ENCODE measurements at regions not wholly inside any gene's neighbourhood (a gene's known extent, or its start where the extent isn't known, plus 50 kb on each side); places are given as distances from the start of the nearest gene placed in this dataset.

DNA sequence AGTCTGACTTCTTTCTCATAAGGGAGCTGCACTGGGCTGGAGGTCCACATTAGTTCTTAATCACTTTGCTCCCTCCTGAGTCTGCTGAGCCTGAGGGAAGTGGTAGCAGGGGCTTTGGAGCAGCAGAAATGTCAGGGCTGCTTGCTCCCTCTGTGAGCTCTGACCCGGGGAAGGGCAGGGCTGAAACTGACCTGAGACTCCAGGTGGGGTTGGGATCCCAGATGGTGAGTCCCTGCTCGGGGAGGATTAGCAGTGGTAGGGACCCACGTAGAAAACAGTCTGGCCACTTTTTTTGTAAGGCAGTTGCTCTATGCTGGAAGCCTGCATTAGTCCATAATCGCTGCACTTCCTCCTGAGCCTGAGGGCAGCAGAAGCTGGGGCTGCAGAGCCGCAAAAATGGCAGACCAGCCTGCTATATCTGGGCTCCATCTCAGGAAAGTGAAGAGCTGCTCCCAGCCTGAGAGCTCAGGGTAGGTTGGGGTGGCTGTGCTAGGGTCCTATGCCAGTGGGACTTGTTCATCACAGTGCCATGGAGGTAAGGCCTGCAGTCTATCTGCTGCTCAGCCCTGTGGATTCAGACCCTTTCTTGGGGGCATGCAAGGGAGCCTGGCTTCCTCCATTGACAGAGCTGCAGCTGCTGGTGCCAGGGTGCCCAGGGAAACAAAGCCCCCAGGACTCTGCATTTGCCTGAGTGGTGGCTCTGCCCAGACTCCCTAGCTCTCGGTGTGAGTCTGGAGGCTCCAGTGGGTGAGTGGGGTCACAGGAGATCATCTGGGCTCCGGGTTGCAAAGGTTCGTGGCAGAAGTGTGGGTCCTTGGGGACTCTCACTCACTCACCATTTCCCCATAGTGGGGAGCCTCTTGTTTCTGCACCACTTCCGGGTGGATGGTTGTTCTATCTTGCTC lies 854.3 kb downstream of the LUZP2 start:
- H3K27ac Mint-ChIP-seq: no peak overlapping the region
- peaks cover 14% of the 10 kb centered on the region in 2 donors for H3K9me3 Mint-ChIP-seq
- no peaks in the 10 kb centered on the region for H3K4me1 Mint-ChIP-seq
- DNase-seq: no peak
- no peak overlapping the region for H3K4me3 ChIP-seq (ENCODE audit: low read length)
- H3K36me3 Mint-ChIP-seq: no peaks in the 10 kb centered on the region
- no peaks in the 10 kb centered on the region for H3K36me3 ChIP-seq (ENCODE audit: control insufficient read depth, insufficient read depth, low read length)
- H3K4me3 Mint-ChIP-seq: no peak overlapping the region
- WGBS (ENCODE audit: insufficient coverage): 87% methylated on average over 9 of the region's 9 CpGs
- TF ChIP-seq, protein P1, sequence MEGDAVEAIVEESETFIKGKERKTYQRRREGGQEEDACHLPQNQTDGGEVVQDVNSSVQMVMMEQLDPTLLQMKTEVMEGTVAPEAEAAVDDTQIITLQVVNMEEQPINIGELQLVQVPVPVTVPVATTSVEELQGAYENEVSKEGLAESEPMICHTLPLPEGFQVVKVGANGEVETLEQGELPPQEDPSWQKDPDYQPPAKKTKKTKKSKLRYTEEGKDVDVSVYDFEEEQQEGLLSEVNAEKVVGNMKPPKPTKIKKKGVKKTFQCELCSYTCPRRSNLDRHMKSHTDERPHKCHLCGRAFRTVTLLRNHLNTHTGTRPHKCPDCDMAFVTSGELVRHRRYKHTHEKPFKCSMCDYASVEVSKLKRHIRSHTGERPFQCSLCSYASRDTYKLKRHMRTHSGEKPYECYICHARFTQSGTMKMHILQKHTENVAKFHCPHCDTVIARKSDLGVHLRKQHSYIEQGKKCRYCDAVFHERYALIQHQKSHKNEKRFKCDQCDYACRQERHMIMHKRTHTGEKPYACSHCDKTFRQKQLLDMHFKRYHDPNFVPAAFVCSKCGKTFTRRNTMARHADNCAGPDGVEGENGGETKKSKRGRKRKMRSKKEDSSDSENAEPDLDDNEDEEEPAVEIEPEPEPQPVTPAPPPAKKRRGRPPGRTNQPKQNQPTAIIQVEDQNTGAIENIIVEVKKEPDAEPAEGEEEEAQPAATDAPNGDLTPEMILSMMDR (IDR thresholded peaks at IDR 0.05): no peak
- ATAC-seq: no peak
- H3K9me3 ChIP-seq (ENCODE audit: control insufficient read depth, insufficient read depth, low read length): peaks cover 8% of the 10 kb centered on the region
- H3K4me1 ChIP-seq (ENCODE audit: control insufficient read depth, insufficient read depth, low read length): no peaks in the 10 kb centered on the region
- no peaks in the 10 kb centered on the region for H3K27me3 Mint-ChIP-seq (ENCODE audit: low read depth in 2 of 2)
- H3K27me3 ChIP-seq (ENCODE audit: control insufficient read depth, insufficient read depth, low read length): no peaks in the 10 kb centered on the region
- no peak overlapping the region for H3K27ac ChIP-seq (ENCODE audit: low read length)
- intact Hi-C loops (cut with micrococcal nuclease): no loop called here

DNA sequence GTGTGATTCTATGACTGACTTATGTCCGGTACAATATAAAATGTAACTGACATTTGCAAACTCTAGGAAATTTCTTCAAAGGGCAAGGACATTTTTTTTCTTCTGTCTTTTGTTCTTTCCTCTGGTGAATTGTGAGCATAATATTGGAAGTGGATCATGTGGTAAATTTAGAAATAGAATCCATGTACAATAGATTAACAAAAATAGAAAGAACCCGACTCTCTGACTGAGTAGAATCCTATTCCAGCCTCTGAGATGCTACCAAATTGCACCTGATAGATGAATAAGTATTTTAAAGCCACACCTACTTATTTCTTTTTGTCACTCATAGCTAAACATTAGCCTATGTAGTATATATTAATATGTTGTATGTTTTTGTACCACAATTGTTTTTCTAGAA lies 860.3 kb downstream of the LUZP2 start:
- no peak overlapping the region for H3K4me3 Mint-ChIP-seq
- intact Hi-C loops (cut with micrococcal nuclease): no loop called here
- no peaks in the 10 kb centered on the region for H3K27me3 Mint-ChIP-seq (ENCODE audit: low read depth in 2 of 2)
- no peaks in the 10 kb centered on the region for H3K4me1 Mint-ChIP-seq
- no peaks in the 10 kb centered on the region for H3K36me3 Mint-ChIP-seq
- ATAC-seq (no peak), DNase-seq (no peak)
- no peak overlapping the region for H3K27ac Mint-ChIP-seq
- no peaks in the 10 kb centered on the region for H3K9me3 ChIP-seq (ENCODE audit: control insufficient read depth, insufficient read depth, low read length)
- TF ChIP-seq, protein P1 (IDR thresholded peaks at IDR 0.05): no peak
- H3K36me3 ChIP-seq (ENCODE audit: control insufficient read depth, insufficient read depth, low read length): no peaks in the 10 kb centered on the region
- H3K27me3 ChIP-seq (ENCODE audit: control insufficient read depth, insufficient read depth, low read length): no peaks in the 10 kb centered on the region
- no peak overlapping the region for H3K4me3 ChIP-seq (ENCODE audit: low read length)
- H3K27ac ChIP-seq (ENCODE audit: low read length): no peak overlapping the region
- no peaks in the 10 kb centered on the region for H3K4me1 ChIP-seq (ENCODE audit: control insufficient read depth, insufficient read depth, low read length)
- WGBS (ENCODE audit: insufficient coverage): no CpG with 5 or more reads among the region's 2 CpGs
- H3K9me3 Mint-ChIP-seq: peaks cover 6 to 17% of the 10 kb centered on the region in 2 donors

DNA sequence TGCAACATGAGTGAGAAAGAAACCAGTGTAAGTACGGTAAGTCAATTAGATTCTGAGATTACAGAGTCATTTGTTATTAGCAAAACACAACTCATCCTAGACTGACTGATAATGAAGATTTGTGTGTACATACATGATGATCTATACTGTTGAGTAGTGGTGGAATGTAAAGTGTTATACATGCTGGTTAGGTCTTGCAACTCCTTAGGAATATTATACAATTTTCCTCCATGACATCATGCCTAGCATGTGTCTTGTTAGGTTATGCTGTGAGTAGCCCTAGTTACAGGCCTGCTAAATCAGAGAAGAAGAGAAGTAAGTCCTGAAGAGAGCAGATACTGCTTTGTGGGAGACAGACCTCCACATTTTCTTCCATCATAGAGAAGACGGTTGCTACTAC lies 880.6 kb downstream of the LUZP2 start:
- H3K27ac Mint-ChIP-seq: no peak overlapping the region
- H3K27ac ChIP-seq (ENCODE audit: low read length): no peak overlapping the region
- TF ChIP-seq, protein P1 (IDR thresholded peaks at IDR 0.05): no peak
- H3K4me3 ChIP-seq (ENCODE audit: low read length): no peak overlapping the region
- no peaks in the 10 kb centered on the region for H3K36me3 ChIP-seq (ENCODE audit: control insufficient read depth, insufficient read depth, low read length)
- no peak overlapping the region for H3K4me3 Mint-ChIP-seq
- H3K36me3 Mint-ChIP-seq: peaks cover 6% of the 10 kb centered on the region
- peaks cover 2% of the 10 kb centered on the region for H3K9me3 ChIP-seq (ENCODE audit: control insufficient read depth, insufficient read depth, low read length)
- intact Hi-C loops (cut with micrococcal nuclease): no loop called here
- no peak for ATAC-seq
- no peaks in the 10 kb centered on the region for H3K27me3 Mint-ChIP-seq (ENCODE audit: low read depth in 2 of 2)
- no peak for DNase-seq
- H3K27me3 ChIP-seq (ENCODE audit: control insufficient read depth, insufficient read depth, low read length): no peaks in the 10 kb centered on the region
- no CpG with 5 or more reads among the region's 2 CpGs for WGBS (ENCODE audit: insufficient coverage)
- no peaks in the 10 kb centered on the region for H3K4me1 ChIP-seq (ENCODE audit: control insufficient read depth, insufficient read depth, low read length)
- H3K9me3 Mint-ChIP-seq: peaks cover 29 to 31% of the 10 kb centered on the region in 2 donors
- H3K4me1 Mint-ChIP-seq: no peaks in the 10 kb centered on the region

DNA sequence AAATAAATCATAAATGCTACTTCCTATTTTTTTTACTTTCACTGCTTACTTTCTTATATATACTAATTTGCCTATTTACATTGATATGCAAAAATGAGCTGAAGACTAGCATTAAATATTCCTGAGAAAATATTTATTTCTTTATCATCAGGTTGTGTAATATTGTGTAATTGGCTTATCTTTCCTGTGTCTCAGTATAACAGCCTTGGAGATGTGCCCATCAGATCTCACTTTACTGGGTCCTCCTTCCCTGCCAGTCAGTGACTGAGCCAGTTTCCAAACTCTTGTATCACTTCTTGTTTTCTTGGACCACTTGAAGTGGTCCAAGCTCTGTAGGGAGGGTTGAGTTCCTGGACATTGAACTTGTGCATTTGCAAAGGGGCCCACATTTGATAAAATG lies 900.0 kb downstream of the LUZP2 start:
- peaks cover 6% of the 10 kb centered on the region for H3K9me3 ChIP-seq (ENCODE audit: control insufficient read depth, insufficient read depth, low read length)
- no peak overlapping the region for H3K27ac ChIP-seq (ENCODE audit: low read length)
- intact Hi-C loops (cut with micrococcal nuclease): no loop called here
- H3K4me1 ChIP-seq (ENCODE audit: control insufficient read depth, insufficient read depth, low read length): no peaks in the 10 kb centered on the region
- H3K36me3 ChIP-seq (ENCODE audit: control insufficient read depth, insufficient read depth, low read length): no peaks in the 10 kb centered on the region
- no peaks in the 10 kb centered on the region for H3K27me3 ChIP-seq (ENCODE audit: control insufficient read depth, insufficient read depth, low read length)
- Mint-ChIP-seq H3K27ac (no peak overlapping the region), H3K9me3 (peaks cover 12 to 15% of the 10 kb centered on the region in 2 donors), H3K4me3 (no peak overlapping the region), H3K4me1 (no peaks in the 10 kb centered on the region), H3K27me3 (ENCODE audit: low read depth in 2 of 2) (no peaks in the 10 kb centered on the region), H3K36me3 (no peaks in the 10 kb centered on the region)
- no peak overlapping the region for H3K4me3 ChIP-seq (ENCODE audit: low read length)
- TF ChIP-seq, protein P1 (IDR thresholded peaks at IDR 0.05): no peak
- ATAC-seq: no peak
- no peak for DNase-seq

Measured in natural killer cell (primary cell).